ENCODE measurements at regions not wholly inside any gene's neighbourhood (a gene's known extent, or its start where the extent isn't known, plus 50 kb on each side); places are given as distances from the start of the nearest gene placed in this dataset.

DNA sequence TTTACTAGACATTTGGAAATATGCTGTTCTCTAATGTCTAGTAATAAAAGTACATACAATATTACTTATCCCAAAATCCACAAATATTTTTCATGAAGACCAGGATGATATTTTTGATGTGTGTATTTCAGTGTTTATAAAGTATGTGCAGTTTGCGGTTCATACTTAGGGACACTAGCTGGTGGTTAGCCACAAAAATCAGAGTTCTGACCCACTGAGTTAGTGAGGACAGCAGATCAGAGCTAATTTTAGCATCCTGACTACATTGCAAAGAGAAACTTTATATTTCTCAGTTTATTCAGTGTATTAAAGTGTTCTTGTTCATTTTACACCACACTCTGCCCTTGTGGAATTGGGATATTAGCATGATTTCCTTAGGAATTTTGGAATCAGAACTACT lies 655.3 kb downstream of the HTR1A start:
- Histone ChIP-seq H2BK5ac (ENCODE audit: low read depth, low read length) (no peak overlapping the region), H2BK12ac (ENCODE audit: low read depth, low read length) (no peak overlapping the region), H3K23ac (ENCODE audit: insufficient read length) (no peak overlapping the region), H2AFZ (ENCODE audit: low read length) (no peak overlapping the region), H4K91ac (replicated peaks; ENCODE audit: insufficient read length, low read length) (no peak overlapping the region), H2BK120ac (replicated peaks; ENCODE audit: low read depth, low read length) (no peak overlapping the region), H3K4ac (replicated peaks; ENCODE audit: insufficient read length, low read depth, low read length) (no peak overlapping the region), H4K20me1 (replicated peaks in 1 of 2; ENCODE audit: control insufficient read depth in 1 of 2, insufficient read depth in 2 of 2, low read length in 2 of 2) (no peaks in the 10 kb centered on the region), H3K36me3 (ENCODE audit: control insufficient read depth in 2 of 4, insufficient read depth in 4 of 4, low read length in 3 of 4) (no peaks in the 10 kb centered on the region), H3K56ac (replicated peaks; ENCODE audit: insufficient read length, low read depth, low read length) (no peak overlapping the region), H3K14ac (ENCODE audit: insufficient read length) (no peak overlapping the region), H3K4me3 (ENCODE audit: extremely low read depth in 1 of 4, insufficient read depth in 2 of 4, low read depth in 3 of 4, low read length in 4 of 4) (no peak overlapping the region), H3K4me1 (replicated peaks in 1 of 4; ENCODE audit: control insufficient read depth in 3 of 4, insufficient read depth in 4 of 4, low read length in 3 of 4) (no peaks in the 10 kb centered on the region), H3K27me3 (replicated peaks in 1 of 4; ENCODE audit: control insufficient read depth in 3 of 4, extremely low read depth in 1 of 4, insufficient read depth in 3 of 4, low read length in 3 of 4) (no peaks in the 10 kb centered on the region), H3K9ac (replicated peaks in 1 of 4; ENCODE audit: extremely low read depth in 1 of 4, low read depth in 3 of 4, low read length in 3 of 4) (no peak overlapping the region), H3K79me1 (ENCODE audit: low read depth, low read length) (no peaks in the 10 kb centered on the region), H3K27ac (ENCODE audit: low read depth, low read length) (no peak overlapping the region), H2AK5ac (ENCODE audit: low read depth, low read length) (no peak overlapping the region), H3K4me2 (ENCODE audit: insufficient read depth in 1 of 2, low read depth in 2 of 2, low read length in 2 of 2) (no peak overlapping the region), H3K23me2 (ENCODE audit: low read depth, low read length) (no peaks in the 10 kb centered on the region), H4K5ac (ENCODE audit: insufficient read length, low read depth, low read length) (no peak overlapping the region), H4K8ac (ENCODE audit: extremely low read depth, insufficient read depth, low read length) (no peak overlapping the region), H2BK15ac (ENCODE audit: low read length) (no peak overlapping the region), H3K18ac (ENCODE audit: extremely low read depth, low read length) (no peak overlapping the region), H2BK20ac (ENCODE audit: low read length) (no peak overlapping the region), H3K79me2 (ENCODE audit: control insufficient read depth in 1 of 2, insufficient read depth in 2 of 2, low read length in 2 of 2) (no peaks in the 10 kb centered on the region), H3K9me3 (ENCODE audit: insufficient read depth in 2 of 2, low read depth in 1 of 2, low read length in 1 of 2) (no peaks in the 10 kb centered on the region)
- no peak for DNase-seq (ENCODE audit: low read depth in 1 of 2, low spot score in 2 of 2)
- ChIA-PET POLR2A (ENCODE audit: partially characterized antibody) (no interaction called here), CTCF (ENCODE audit: partially characterized antibody) (no interaction called here)
- no peak for FAIRE-seq
- WGBS, 2 experiments (ENCODE audit: extremely low coverage in 1 of 2, insufficient coverage in 1 of 2, insufficient read length in 1 of 2, insufficient replicate concordance in 2 of 2, low coverage in 1 of 2, low lambda C conversion rate in 2 of 2, missing lambda C conversion rate in 1 of 2), result 100% methylated on average over 1 of the region's 1 CpG; no CpG with 5 or more reads in 1 of the 2 experiments
- TF ChIP-seq MAFK (IDR thresholded peaks at IDR 0.05; ENCODE audit: low read depth, low read length), result no peak
- TF ChIP-seq, protein P1, sequence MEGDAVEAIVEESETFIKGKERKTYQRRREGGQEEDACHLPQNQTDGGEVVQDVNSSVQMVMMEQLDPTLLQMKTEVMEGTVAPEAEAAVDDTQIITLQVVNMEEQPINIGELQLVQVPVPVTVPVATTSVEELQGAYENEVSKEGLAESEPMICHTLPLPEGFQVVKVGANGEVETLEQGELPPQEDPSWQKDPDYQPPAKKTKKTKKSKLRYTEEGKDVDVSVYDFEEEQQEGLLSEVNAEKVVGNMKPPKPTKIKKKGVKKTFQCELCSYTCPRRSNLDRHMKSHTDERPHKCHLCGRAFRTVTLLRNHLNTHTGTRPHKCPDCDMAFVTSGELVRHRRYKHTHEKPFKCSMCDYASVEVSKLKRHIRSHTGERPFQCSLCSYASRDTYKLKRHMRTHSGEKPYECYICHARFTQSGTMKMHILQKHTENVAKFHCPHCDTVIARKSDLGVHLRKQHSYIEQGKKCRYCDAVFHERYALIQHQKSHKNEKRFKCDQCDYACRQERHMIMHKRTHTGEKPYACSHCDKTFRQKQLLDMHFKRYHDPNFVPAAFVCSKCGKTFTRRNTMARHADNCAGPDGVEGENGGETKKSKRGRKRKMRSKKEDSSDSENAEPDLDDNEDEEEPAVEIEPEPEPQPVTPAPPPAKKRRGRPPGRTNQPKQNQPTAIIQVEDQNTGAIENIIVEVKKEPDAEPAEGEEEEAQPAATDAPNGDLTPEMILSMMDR (IDR thresholded peaks at IDR 0.05; ENCODE audit: control extremely low read depth in 1 of 3, insufficient read depth in 1 of 3, low read depth in 1 of 3, low read length in 3 of 3), result no peak
- TF ChIP-seq NANOG (IDR thresholded peaks at IDR 0.05; ENCODE audit: insufficient read depth, low read depth, low read length, poor library complexity, severe bottlenecking), result no peak
- no peak for TF ChIP-seq SIRT6 (IDR thresholded peaks at IDR 0.05; ENCODE audit: low read length)
- TF ChIP-seq JUND (IDR thresholded peaks at IDR 0.05; ENCODE audit: low read length), result no peak
- no peak for TF ChIP-seq POLR2AphosphoS5 (IDR thresholded peaks at IDR 0.05; ENCODE audit: low read depth, low read length)
- no peak for TF ChIP-seq ATF2 (IDR thresholded peaks at IDR 0.05; ENCODE audit: low read length)
- TF ChIP-seq HDAC6 (IDR thresholded peaks at IDR 0.05; ENCODE audit: low read depth, low read length), result no peak
- TF ChIP-seq CTBP2 (IDR thresholded peaks at IDR 0.05; ENCODE audit: borderline replicate concordance, insufficient read depth, insufficient read length, low read length), result no peak
- no peak for TF ChIP-seq EGR1 (IDR thresholded peaks at IDR 0.05; ENCODE audit: borderline replicate concordance, low read depth, low read length)
- TF ChIP-seq CREB1 (IDR thresholded peaks at IDR 0.05), result no peak
- no peak for TF ChIP-seq CBX5 (IDR thresholded peaks at IDR 0.05; ENCODE audit: low read depth, low read length)

Measured in H1 (cell line).